ENCODE measurements at regions not wholly inside any gene's neighbourhood (a gene's known extent, or its start where the extent isn't known, plus 50 kb on each side); places are given as distances from the start of the nearest gene placed in this dataset.
"Not testable (repeated sequence)": the region's sequence is repeated elsewhere in the genome, so short reads cannot be mapped to it uniquely, and the experiment has no call there.

GRCh38 chr1:232317350-232317749 lies 312.6 kb downstream of the SIPA1L2 start:
- no peak for DNase-seq (ENCODE audit: low spot score)

DNA sequence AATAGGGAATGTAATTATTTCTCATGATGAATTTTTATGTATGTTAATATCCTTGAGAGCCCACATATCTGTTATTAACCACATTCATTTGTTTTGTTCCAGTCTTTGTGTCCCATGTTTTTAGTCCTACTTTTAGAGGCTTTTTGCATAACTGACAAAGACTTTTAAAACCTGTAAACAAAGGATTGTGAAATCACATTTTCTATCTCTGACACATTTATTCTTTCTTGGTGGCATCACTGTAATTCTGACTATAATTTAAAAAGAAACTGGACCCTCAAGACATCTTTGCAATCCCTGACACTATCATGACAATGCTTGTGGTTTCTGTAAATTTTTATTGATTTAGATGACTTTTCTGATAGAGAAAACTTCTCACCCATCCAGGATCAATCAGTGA lies 313.1 kb downstream of the SIPA1L2 start:
- DNase-seq (ENCODE audit: low spot score) = no peak

DNA sequence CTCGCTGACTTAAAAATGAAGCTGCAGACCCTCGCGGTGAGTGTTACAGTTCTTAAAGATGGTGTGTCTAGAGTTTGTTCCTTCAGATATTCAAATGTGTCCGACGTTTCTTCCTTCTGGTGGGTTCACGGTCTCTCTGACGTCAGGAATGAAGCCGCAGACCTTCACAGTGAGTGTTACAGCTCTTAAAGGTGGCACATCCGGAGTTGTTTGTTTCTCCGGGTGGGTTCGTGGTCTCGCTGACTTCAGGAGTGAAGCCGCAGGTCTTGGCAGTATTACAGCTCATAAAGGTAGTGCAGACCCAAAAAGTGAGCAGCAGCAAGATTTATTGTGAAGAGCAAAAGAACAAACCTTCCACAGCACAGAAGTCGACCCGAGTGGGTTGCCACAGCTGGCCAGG lies 316.1 kb downstream of the SIPA1L2 start:
- not testable (repeated sequence) for DNase-seq (ENCODE audit: low spot score)

- DNase-seq (ENCODE audit: low spot score) = no peak
These were observed 319.4 kb downstream of the SIPA1L2 start for GRCh38 chr1:232310541-232310940.

DNA sequence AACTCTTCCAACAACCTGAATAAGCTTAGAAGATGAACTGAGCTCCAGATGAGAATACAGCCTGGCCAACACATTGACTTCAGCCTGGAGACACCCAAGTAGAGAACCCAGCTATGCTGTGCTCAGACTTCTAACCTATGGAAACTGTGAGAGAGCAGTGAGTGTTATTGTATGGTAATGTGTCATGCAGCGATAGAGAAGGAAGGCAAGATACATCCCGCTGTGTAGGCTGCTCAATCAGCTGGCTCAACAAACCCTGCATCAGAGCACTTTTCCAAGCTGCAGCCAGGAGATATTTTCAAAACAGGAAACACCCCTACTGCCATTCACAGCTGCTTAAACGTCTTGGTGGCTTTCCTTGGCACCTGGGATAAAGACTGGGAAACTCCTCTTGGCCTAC lies 321.3 kb downstream of the SIPA1L2 start:
- DNase-seq (ENCODE audit: low spot score) = no peak

- DNase-seq (ENCODE audit: low spot score) = no peak
These were observed 322.5 kb downstream of the SIPA1L2 start for GRCh38 chr1:232307296-232308017.

DNA sequence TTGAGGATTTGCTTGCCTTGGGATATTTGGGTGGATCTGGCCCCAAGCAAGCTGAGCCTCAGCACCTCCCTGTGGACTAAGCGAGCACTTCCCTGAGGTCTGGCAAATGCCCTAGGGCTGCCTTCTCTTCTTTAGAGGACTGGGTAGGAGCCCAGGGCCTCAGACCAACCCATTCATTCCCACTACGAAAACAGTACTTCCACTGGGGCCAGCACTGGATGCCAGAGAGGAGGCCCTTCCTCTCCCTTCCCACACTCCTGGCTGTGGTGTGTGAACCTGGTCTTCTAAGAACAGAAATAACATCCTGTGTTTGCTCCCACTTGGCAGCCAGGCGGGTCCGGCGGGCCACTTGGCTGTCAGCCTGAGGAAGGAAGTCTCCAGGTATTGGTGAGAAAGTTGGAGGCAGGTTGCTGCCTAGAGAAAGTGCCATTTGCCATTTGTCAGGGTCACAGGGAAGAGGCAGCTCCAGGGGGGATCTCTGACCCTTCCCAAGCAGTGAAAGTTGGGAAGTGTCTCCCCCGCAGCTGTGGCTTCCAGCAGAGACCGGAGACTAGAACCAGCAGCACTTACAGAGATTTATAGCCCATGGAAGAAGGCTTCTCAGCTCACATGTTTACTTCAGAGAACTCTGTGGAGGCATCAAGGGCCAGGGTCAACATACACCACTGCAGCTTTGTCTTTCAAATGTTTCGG lies 323.5 kb downstream of the SIPA1L2 start:
- no peak for DNase-seq (ENCODE audit: low spot score)

DNA sequence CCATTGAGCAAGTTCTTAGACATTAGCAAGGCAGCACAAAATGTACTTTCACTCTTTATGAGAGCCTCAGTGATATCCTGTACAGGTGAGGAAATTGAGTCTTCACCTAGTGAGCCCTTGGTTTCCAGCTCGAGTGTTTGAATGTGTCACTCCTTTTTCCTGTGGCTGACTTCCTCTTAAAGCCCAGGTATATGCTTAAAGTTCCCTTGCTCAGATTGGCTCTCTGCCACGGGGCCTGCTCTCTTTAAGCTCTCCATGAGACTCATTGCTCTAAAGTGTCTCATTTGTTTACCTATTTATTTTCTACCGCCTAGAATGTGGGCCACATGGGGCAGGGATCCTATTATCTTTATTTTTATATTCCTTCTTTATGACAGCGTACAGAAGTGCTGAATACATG lies 324.9 kb downstream of the SIPA1L2 start:
- no peak for DNase-seq (ENCODE audit: low spot score)

DNA sequence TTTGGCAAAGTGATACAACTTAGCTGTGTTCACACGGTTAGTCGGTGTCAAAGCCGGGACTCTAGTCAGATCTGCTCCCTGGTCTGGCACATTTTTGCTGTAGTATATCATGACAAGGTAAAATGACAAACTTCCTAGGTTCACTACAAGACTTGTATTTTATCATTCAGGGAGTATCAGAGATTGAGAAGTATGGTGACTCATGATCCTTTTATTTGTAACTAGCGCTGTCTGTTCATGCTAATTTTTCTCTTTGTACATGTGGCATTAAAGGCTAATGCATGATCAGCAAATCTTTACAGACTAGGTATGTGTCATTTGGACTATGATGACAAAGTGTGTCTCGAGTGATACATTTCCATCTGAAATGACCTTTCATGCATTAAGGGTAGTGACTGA lies 326.7 kb downstream of the SIPA1L2 start:
- DNase-seq (ENCODE audit: low spot score) = no peak

GRCh38 chr1:232302376-232303221 lies 327.3 kb downstream of the SIPA1L2 start:
- no peak for DNase-seq (ENCODE audit: low spot score)

DNA sequence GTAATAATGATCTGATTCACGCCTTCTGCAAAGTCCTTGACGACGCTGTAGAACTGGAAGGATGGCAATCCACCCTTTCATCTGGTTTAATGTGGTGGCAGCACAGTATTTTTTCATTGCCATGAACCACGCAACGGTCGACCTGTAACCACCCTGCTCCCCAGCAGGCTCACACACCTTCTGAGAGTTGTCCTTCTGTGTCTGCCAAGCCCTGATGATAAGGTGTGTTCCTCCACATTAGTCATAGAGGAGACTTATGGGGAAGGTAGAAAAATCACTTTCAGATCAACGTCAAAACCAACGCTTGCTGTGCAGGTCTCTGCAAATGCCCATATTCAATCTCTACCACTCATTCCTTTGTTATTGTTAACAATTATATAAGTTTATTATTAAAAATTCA lies 328.7 kb downstream of the SIPA1L2 start:
- no peak for DNase-seq (ENCODE audit: low spot score)

- no peak for DNase-seq (ENCODE audit: low spot score)
These were observed 329.5 kb downstream of the SIPA1L2 start for GRCh38 chr1:232300466-232300865.

- no peak for DNase-seq (ENCODE audit: low spot score)
These were observed 333.5 kb downstream of the SIPA1L2 start for GRCh38 chr1:232296461-232296860.

GRCh38 chr1:232293361-232293760 lies 336.6 kb downstream of the SIPA1L2 start:
- no peak for DNase-seq (ENCODE audit: low spot score)

DNA sequence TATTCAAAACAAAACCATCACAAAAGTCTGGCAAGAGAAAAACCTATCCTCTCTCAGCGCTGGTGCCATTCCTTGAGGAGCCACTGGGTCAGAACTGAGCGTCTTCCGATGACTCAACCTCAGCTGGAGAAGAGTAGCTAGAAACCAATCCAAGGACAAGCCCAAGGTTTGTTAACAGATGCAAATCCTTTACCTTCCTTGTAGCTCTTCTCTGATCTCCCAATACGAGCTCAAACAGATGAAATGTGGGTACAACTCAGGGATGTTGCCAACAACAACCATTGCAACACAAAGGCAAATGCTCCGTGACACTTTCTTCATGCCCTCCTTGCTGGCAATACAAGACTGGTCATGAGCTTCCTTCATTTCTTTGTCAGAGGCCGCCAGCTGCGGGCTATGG lies 337.1 kb downstream of the SIPA1L2 start:
- no peak for DNase-seq (ENCODE audit: low spot score)

- no peak for DNase-seq (ENCODE audit: low spot score)
These were observed 337.7 kb downstream of the SIPA1L2 start for GRCh38 chr1:232292239-232292638.

GRCh38 chr1:232291681-232292080 lies 338.3 kb downstream of the SIPA1L2 start:
- no peak for DNase-seq (ENCODE audit: low spot score)

GRCh38 chr1:232291261-232291660 lies 338.7 kb downstream of the SIPA1L2 start:
- no peak for DNase-seq (ENCODE audit: low spot score)

DNA sequence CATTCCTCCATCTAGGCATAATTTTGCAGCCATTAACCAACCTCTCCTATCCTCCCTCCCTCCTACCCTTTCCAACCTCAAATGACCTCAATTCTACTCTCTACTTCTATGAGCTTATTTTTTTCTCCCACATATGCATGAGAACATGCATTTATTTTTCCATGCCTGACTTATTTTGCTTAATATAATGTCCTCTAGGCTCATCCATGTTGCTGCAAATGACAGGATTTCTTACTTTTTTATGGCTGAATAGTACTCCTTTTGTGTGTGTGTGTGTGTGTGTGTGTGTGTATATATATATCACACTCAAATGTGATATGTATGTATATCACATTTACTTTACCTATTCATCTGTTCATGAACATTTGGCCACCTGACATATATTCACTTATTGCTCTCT lies 339.4 kb downstream of the SIPA1L2 start:
- no peak for DNase-seq (ENCODE audit: low spot score)

DNA sequence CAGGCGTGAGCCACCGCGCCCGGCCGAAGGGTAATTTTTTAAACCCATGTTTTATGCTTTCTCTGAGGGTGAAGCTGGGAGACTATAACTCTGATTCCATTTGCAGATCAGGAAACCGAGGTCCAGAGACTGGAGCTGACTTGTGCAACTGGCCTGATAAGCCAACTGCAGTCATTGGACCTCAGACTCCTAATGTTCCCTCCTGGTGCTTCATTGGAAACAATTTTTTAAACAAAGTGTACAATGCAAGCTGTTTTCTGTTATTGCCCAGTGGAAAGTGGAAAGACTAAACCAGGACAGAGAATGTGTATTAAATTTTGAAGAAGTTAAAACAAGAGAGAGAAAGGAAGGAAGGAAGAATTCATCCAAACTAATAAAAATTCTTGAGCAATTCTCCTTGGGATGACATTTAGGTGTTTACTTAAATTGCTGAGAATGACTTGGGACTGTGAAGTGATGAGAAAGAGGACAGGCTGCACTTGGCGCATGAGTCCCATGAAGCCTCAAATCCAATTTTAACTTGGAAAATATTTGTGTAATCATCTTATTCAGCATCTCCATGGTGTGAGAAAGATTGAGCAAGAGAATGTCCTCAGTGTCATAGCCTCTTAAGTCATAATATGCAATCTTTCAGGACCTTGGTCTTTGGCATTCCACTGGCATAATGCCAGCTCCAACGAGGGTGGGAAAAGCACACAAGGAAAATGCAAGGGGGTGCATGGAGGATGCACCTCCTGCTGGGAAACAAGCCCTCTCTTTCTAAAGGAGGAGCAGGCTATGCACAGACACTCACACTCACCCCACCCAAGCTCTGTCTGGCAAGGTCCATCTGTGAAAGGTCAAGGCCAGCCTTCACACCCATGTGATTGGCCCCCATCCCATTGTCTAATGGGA lies 342.0 kb downstream of the SIPA1L2 start:
- DNase-seq (ENCODE audit: low spot score) = no peak

- no peak for DNase-seq (ENCODE audit: low spot score)
These were observed 344.8 kb downstream of the SIPA1L2 start for GRCh38 chr1:232285138-232285537.

Data from HT-29 (cell line).